Upper lobe of right lung (tissue), 1 donor: ENCODE measurements at regions not wholly inside any gene's neighbourhood (a gene's known extent, or its start where the extent isn't known, plus 50 kb on each side); places are given as distances from the start of the nearest gene placed in this dataset.
"Not testable (repeated sequence)": the region's sequence is repeated elsewhere in the genome, so short reads cannot be mapped to it uniquely, and the experiment has no call there.

Source experiments
- ATAC-seq: fragments of 200-7000 bp; cut with Tn5 transposase; one replicate; pipeline ENCODE4 v1.9.1; 2020; ENCODE audit warnings: mild to moderate bottlenecking, moderate library complexity
- DNase-seq: peaks from one replicate; pipeline ENCODE4 v3.0.0-alpha.2; 2020
- H3K27ac ChIP-seq: fragments of 200-600 bp; one replicate; pipeline ENCODE4 v1.8.0; 2022
- H3K27me3 ChIP-seq: fragments of 200-600 bp; one replicate; pipeline ENCODE4 v1.8.0; 2022; ENCODE audit warnings: mild to moderate bottlenecking
- H3K36me3 ChIP-seq: fragments of 200-600 bp; one replicate; pipeline ENCODE4 v1.8.0; 2022
- H3K4me1 ChIP-seq: fragments of 200-600 bp; one replicate; pipeline ENCODE4 v1.8.0; 2022
- H3K4me3 ChIP-seq: fragments of 200-600 bp; one replicate; pipeline ENCODE4 v1.8.0; 2022; ENCODE audit warnings: mild to moderate bottlenecking
- H3K9me3 ChIP-seq: fragments of 200-600 bp; one replicate; pipeline ENCODE4 v1.8.0; 2022
- CTCF ChIP-seq: fragments of 200-600 bp; IDR thresholded peaks from one replicate; pipeline ENCODE4 v1.8.0; 2022; ENCODE audit warnings: antibody characterized with exemption
- intact Hi-C: fragments of 100-400 bp; cut with DNase I; formaldehyde crosslinking; loops from one replicate; pipeline ENCODE4 v1.11.0; 2022
- donor health status: DM: no; HTN: yes; CAD: no; lungs with severe emphysema.

GRCh38 chr2:109711230-109712122, 82.6 kb upstream of the RGPD5 start:
- Histone ChIP-seq H3K27ac (no peak overlapping the region), H3K27me3 (no peaks in the 10 kb centered on the region), H3K4me3 (no peak overlapping the region), H3K4me1 (no peaks in the 10 kb centered on the region), H3K9me3 (no peaks in the 10 kb centered on the region), H3K36me3 (no peaks in the 10 kb centered on the region)
- intact Hi-C loops = no loop called here
- TF ChIP-seq CTCF = no peak
- ATAC-seq = peak; percentile 21
- DNase-seq = peak; percentile 46

- no peak overlapping the region for H3K4me3 ChIP-seq
- ATAC-seq = no peak
- H3K36me3 ChIP-seq = no peaks in the 10 kb centered on the region
- no peak for TF ChIP-seq CTCF
- intact Hi-C loops = no loop called here
- H3K27me3 ChIP-seq = no peaks in the 10 kb centered on the region
- peak; percentile 22 for DNase-seq
- H3K4me1 ChIP-seq = no peaks in the 10 kb centered on the region
- no peaks in the 10 kb centered on the region for H3K9me3 ChIP-seq
- H3K27ac ChIP-seq = no peak overlapping the region
Observed at GRCh38 chr2:109712123-109712449, 82.0 kb upstream of the RGPD5 start.

GRCh38 chr2:109712746-109713145, 81.4 kb upstream of the RGPD5 start:
- Histone ChIP-seq H3K27me3 (no peaks in the 10 kb centered on the region), H3K27ac (no peak overlapping the region), H3K36me3 (no peaks in the 10 kb centered on the region), H3K9me3 (no peaks in the 10 kb centered on the region), H3K4me1 (no peaks in the 10 kb centered on the region), H3K4me3 (no peak overlapping the region)
- intact Hi-C loops = no loop called here
- no peak for TF ChIP-seq CTCF
- no peak for ATAC-seq
- peak; percentile 40 for DNase-seq

- TF ChIP-seq CTCF = peak; percentile 51
- H3K36me3 ChIP-seq = no peaks in the 10 kb centered on the region
- DNase-seq = peak; percentile 28
- no peak overlapping the region for H3K27ac ChIP-seq
- no peaks in the 10 kb centered on the region for H3K9me3 ChIP-seq
- H3K4me1 ChIP-seq = no peaks in the 10 kb centered on the region
- intact Hi-C loops = no loop called here
- no peak overlapping the region for H3K4me3 ChIP-seq
- ATAC-seq = peak; percentile 86
- H3K27me3 ChIP-seq = no peaks in the 10 kb centered on the region
Observed at GRCh38 chr2:109715313-109715805, 78.7 kb upstream of the RGPD5 start.

GRCh38 chr2:109716596-109716995, 77.5 kb upstream of the RGPD5 start:
- H3K27me3 ChIP-seq, H3K4me3 ChIP-seq, H3K4me1 ChIP-seq, H3K27ac ChIP-seq, intact Hi-C loops, H3K36me3 ChIP-seq, H3K9me3 ChIP-seq: not testable (repeated sequence)
- DNase-seq (peak; percentile 56), ATAC-seq (peak; percentile 44)

- Histone ChIP-seq H3K9me3 (no peaks in the 10 kb centered on the region), H3K4me3 (no peak overlapping the region), H3K36me3 (no peaks in the 10 kb centered on the region), H3K27ac (no peak overlapping the region), H3K4me1 (no peaks in the 10 kb centered on the region), H3K27me3 (no peaks in the 10 kb centered on the region)
- intact Hi-C loops = no loop called here
- ATAC-seq (no peak), DNase-seq (no peak)
- no peak for TF ChIP-seq CTCF
Observed at GRCh38 chr2:109718139-109718538, 76.0 kb upstream of the RGPD5 start.
